Esophagus (tissue), 2 donors: ENCODE measurements at regions not wholly inside any gene's neighbourhood (a gene's known extent, or its start where the extent isn't known, plus 50 kb on each side); places are given as distances from the start of the nearest gene placed in this dataset.
A peak's percentile ranks its signal among the peaks of the same experiment; 100 is the strongest.

Experiments used
- H3K27ac ChIP-seq, 2 donors: one replicate each; pipeline ENCODE4 v1.5.1; 2013; ENCODE audit warnings: low read depth in 2 of 2, mild to moderate bottlenecking in 2 of 2, inconsistent platforms in 1 of 2, low read length in 1 of 2, moderate library complexity in 1 of 2
- H3K27me3 ChIP-seq, 2 donors: one replicate each; pipeline ENCODE4 v1.6.1; 2013; ENCODE audit warnings: low read length in 2 of 2, control low read depth in 1 of 2, mild to moderate bottlenecking in 1 of 2; ENCODE audit not compliant: insufficient read depth in 2 of 2, control insufficient read depth in 1 of 2
- H3K36me3 ChIP-seq, 2 donors: one replicate each; pipeline ENCODE4 v1.6.1; 2013; ENCODE audit warnings: low read length in 1 of 2; ENCODE audit not compliant: control insufficient read depth in 2 of 2, insufficient read depth in 2 of 2
- H3K4me1 ChIP-seq, 2 donors: one replicate each; pipeline ENCODE4 v1.6.1; 2013; ENCODE audit warnings: low read length in 1 of 2; ENCODE audit not compliant: control insufficient read depth in 2 of 2, insufficient read depth in 2 of 2
- H3K4me3 ChIP-seq, 2 donors: one replicate each; pipeline ENCODE4 v1.5.1; 2013; ENCODE audit warnings: low read length in 2 of 2, mild to moderate bottlenecking in 2 of 2, low read depth in 1 of 2, moderate library complexity in 1 of 2
- H3K9me3 ChIP-seq, 2 donors: one replicate each; pipeline ENCODE4 v1.6.1; 2013; ENCODE audit warnings: mild to moderate bottlenecking in 2 of 2, low read depth in 1 of 2, low read length in 1 of 2, moderate library complexity in 1 of 2; ENCODE audit not compliant: control insufficient read depth in 2 of 2, insufficient read depth in 1 of 2
- WGBS, 2 donors: extraction: QIAGEN DNeasy Blood & Tissue Kit; methylation state at CpG; one replicate each; pipeline ENCODE4 v1.1.7; 2013; 5-methylcytosine and 5-hydroxymethylcytosine counted together
- donor health status: healthy with polysubstance abuse.
- donor health status: Bipolar disorder and iron deficiency.

DNA sequence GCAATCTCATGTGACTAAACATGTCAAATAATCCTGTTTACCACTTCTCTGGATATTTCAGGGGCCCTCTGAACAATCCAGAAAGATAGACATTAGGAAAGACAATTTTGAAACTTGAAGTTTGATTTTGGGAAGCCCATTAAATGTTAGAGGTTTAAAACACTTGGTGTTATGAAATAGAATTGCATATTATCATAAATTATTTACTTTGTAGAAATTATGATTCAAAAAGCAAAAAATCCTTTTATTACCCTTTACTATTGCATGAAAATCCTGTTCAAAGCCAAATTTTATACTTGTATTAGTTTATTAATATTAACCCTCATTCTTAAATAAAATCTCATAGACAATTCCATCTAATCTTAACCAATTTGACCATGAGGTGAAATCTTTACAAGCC is 1091.5 kb upstream of the ALCAM start:
- no peaks in the 10 kb centered on the region for H3K27me3 ChIP-seq
- H3K4me3 ChIP-seq, result no peak overlapping the region
- H3K36me3 ChIP-seq, result no peaks in the 10 kb centered on the region
- no peaks in the 10 kb centered on the region for H3K9me3 ChIP-seq
- no peak overlapping the region for H3K27ac ChIP-seq
- H3K4me1 ChIP-seq, result peaks cover 0 to 2% of the 10 kb centered on the region in 2 donors

DNA sequence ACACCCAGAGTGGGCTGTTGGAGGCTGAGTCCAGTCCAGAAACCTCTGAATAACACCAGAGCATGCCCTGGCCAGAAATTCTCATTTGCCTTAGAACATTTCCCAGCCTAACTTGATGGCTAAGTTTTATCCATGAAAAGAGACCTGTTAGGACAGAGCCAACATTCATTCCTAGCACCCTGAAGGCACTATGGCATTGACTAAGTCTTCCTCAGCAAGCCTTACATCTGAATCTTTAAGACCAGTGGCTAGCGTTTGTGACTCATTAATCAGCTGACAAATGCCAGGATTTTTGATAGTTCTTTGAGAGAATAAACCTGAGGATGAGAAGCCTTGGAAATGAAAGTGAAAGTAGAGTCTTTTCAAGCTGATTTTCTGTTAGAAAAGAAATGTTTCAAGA is 1087.1 kb upstream of the ALCAM start:
- H3K27ac ChIP-seq, result no peak overlapping the region
- H3K36me3 ChIP-seq, result no peaks in the 10 kb centered on the region
- 24 to 44% methylated on average over 1 of the region's 1 CpG for WGBS, 2 donors
- H3K4me3 ChIP-seq, result peak overlapping the region in 1 of 2 donors; percentile 7
- peaks cover 0 to 2% of the 10 kb centered on the region in 2 donors for H3K9me3 ChIP-seq
- peaks cover 0 to 2% of the 10 kb centered on the region in 2 donors for H3K4me1 ChIP-seq
- H3K27me3 ChIP-seq, result no peaks in the 10 kb centered on the region

DNA sequence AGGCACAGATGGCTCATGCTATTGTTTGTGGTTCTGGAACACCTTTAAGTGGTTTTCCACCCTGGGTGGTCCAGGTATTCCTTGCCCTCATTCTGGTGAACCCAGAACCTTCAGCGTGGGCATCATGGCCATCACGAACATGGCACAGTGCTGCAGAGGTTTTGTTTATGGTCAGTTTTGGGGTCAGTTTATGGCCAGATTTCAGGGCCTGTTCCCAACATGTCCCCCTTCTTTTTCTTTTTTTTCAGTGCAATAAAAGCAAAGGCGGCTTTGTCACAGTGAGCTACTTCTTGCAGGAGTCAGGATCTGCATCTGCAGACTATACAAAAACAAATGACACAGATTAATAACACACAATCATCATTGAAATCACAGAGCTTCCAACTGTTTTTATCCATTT is 1085.0 kb upstream of the ALCAM start:
- WGBS, 2 donors, result 86 to 91% methylated on average over 3 of the region's 3 CpGs
- peaks cover 0 to 2% of the 10 kb centered on the region in 2 donors for H3K4me1 ChIP-seq
- no peaks in the 10 kb centered on the region for H3K36me3 ChIP-seq
- H3K4me3 ChIP-seq, result no peak overlapping the region
- peaks cover 0 to 5% of the 10 kb centered on the region in 2 donors for H3K9me3 ChIP-seq
- no peaks in the 10 kb centered on the region for H3K27me3 ChIP-seq
- H3K27ac ChIP-seq, result no peak overlapping the region

DNA sequence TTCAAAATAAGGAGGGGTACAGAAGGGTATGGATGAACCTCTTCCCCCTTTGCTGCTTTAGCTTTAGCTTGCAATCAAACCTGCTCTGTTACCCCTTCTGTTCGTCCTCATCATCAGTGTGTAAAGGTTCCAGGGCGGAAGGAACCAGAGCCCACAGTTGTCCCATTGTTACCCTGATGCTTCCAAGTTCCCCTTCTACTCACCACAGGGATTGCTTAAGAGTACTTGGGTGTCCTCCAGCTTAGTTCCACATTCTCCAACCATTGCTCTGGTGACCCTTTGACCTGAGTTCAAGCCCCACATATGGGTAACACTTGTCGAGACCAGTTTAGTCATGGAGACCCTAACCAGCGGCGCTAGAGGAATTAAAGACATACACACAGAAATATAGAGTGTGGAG is 1080.1 kb upstream of the ALCAM start:
- H3K27ac ChIP-seq, result no peak overlapping the region
- no peak overlapping the region for H3K4me3 ChIP-seq
- 92 to 93% methylated on average over 5 of the region's 5 CpGs for WGBS, 2 donors
- peaks cover 0 to 4% of the 10 kb centered on the region in 2 donors for H3K9me3 ChIP-seq
- H3K36me3 ChIP-seq, result no peaks in the 10 kb centered on the region
- no peaks in the 10 kb centered on the region for H3K4me1 ChIP-seq
- H3K27me3 ChIP-seq, result no peaks in the 10 kb centered on the region

DNA sequence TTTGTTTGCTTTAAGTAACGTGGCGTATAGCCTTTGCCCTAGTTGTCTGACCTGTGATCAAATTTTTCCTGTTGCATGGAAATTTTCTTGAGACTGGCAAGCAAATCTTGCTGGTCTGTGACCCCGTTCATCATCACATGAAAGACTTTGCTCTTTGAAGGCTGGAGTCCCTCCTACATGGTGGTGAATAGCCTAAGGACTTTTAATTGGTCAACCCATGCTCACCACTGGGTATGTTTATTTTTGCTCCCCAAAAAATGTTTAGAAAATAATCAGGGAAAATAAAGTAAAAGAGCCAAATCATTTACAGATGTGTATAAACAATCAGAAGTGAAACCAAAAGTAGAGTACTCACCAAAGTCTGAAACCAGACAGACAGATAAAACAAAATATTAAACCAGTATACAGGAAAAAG is 1075.3 kb upstream of the ALCAM start:
- Histone ChIP-seq H3K4me1 (no peaks in the 10 kb centered on the region), H3K27me3 (no peaks in the 10 kb centered on the region), H3K4me3 (no peak overlapping the region), H3K36me3 (no peaks in the 10 kb centered on the region), H3K27ac (no peak overlapping the region), H3K9me3 (peaks cover 0 to 2% of the 10 kb centered on the region in 2 donors)
- WGBS, 2 donors, result 27 to 29% methylated on average over 3 of the region's 3 CpGs

DNA sequence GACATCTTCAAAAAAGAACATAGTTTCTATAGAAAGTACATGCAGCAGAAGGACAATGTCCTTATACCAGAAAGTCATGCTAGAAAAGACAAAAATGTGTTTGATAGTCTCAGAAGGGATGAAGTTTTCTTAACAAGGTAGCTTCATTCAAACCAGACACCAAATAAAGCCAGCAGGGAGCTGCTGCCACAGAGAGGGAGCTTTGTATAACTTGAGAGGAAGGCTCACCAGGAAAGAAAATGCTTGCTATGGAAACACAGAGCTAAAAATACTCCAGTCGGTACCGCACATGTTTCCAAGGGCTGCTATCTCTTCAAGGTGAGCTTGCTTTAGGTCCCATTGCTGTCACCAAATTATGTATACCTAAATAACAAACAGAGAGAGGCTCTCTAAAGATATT is 1074.8 kb upstream of the ALCAM start:
- 39 to 47% methylated on average over 2 of the region's 2 CpGs for WGBS, 2 donors
- no peaks in the 10 kb centered on the region for H3K4me1 ChIP-seq
- H3K36me3 ChIP-seq, result no peaks in the 10 kb centered on the region
- H3K9me3 ChIP-seq, result no peaks in the 10 kb centered on the region
- no peak overlapping the region for H3K4me3 ChIP-seq
- no peaks in the 10 kb centered on the region for H3K27me3 ChIP-seq
- no peak overlapping the region for H3K27ac ChIP-seq

DNA sequence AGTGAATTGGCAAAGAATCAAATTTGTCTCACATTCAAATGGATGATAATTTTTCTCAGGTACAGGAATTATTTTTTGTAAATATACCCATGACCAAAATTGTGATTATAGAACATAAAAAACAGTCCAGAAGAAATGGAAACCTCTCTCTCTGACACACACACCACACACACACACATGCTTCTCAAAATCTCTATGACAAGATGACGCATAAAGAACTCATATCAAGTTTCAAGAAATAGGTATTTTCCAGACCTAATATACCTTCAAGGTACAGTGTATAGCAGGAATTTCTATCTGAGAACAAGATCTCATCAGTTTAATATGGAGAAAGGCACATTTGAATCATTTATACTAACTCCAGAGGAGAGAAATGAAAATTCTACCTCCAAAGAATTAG is 1069.1 kb upstream of the ALCAM start:
- H3K4me3 ChIP-seq, result no peak overlapping the region
- WGBS, 2 donors, result 91 to 92% methylated on average over 1 of the region's 1 CpG
- no peaks in the 10 kb centered on the region for H3K9me3 ChIP-seq
- H3K4me1 ChIP-seq, result no peaks in the 10 kb centered on the region
- H3K36me3 ChIP-seq, result no peaks in the 10 kb centered on the region
- H3K27me3 ChIP-seq, result no peaks in the 10 kb centered on the region
- no peak overlapping the region for H3K27ac ChIP-seq

DNA sequence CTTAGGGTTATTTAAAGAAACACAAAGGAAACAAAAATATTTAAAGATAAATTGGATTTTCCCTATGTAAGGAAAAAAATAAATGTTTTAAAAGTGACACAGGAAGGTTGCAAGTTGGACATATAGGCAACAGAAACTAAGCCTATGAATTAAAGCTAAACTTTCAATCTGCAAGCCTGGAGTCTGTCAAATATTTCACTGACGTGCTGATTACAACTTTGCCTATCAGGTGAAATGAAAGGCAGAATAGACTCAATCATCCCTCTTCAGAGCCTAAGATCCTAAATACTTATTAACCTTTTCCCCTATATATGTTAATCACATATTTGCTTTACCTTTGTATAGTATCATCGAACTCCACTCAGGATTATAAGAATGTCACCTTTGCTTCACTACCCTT is 1068.0 kb upstream of the ALCAM start:
- no peaks in the 10 kb centered on the region for H3K27me3 ChIP-seq
- no peaks in the 10 kb centered on the region for H3K4me1 ChIP-seq
- 36% methylated on average over 2 of the region's 2 CpGs for WGBS, 2 donors
- H3K36me3 ChIP-seq, result no peaks in the 10 kb centered on the region
- no peak overlapping the region for H3K27ac ChIP-seq
- H3K4me3 ChIP-seq, result no peak overlapping the region
- H3K9me3 ChIP-seq, result no peaks in the 10 kb centered on the region

DNA sequence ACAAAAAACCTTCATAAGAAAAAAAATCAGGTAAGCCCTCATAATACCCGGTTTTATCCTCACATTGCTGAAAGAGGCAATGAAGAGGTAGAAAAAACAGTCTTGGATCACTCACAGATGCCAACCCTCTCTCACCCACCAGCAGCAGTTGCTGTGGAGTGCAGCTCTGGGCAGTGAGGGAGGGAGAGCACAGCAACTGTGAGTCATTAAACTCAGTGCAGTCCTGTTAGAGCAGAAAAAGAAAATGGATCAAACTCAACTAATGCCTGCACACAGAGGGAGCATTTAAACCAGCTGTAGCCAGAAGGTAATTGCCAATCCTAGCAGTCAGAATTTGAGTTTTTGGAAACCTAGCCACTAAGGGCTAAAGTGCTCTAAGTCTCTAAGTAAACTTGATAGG is 1050.6 kb upstream of the ALCAM start:
- no peaks in the 10 kb centered on the region for H3K27me3 ChIP-seq

DNA sequence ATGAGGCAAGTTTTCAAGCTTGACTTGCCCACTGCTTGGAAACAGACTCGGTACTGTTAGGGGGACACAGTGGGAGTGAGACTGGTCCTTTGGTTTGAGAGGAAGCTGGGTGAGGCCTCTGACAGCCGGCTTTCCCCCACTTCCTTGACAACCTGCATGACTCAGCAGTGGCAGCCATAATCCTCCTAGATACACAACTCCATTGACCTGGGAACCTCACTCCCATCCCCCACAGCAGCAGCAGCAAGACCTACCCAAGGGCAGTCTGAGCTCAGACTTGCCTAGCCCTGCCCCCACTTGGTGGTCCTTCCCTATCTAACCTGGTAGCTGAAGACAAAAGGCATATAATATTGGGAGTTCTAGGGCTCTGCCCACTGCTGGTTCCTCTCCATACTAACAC is 1043.5 kb upstream of the ALCAM start:
- no peaks in the 10 kb centered on the region for H3K4me1 ChIP-seq
- no peaks in the 10 kb centered on the region for H3K9me3 ChIP-seq
- no peaks in the 10 kb centered on the region for H3K27me3 ChIP-seq
- H3K36me3 ChIP-seq, result no peaks in the 10 kb centered on the region
- H3K4me3 ChIP-seq, result no peak overlapping the region
- H3K27ac ChIP-seq, result no peak overlapping the region
- 59 to 85% methylated on average over 2 of the region's 2 CpGs for WGBS, 2 donors

More for the DNA sequence above, 1050.6 kb upstream of the ALCAM start:
- Histone ChIP-seq H3K9me3 (peaks cover 0 to 7% of the 10 kb centered on the region in 2 donors), H3K4me1 (no peaks in the 10 kb centered on the region), H3K4me3 (no peak overlapping the region), H3K36me3 (no peaks in the 10 kb centered on the region), H3K27ac (no peak overlapping the region)
- 62 to 72% methylated on average over 1 of the region's 1 CpG for WGBS, 2 donors
